Omental fat pad (tissue), 3 donors: ENCODE measurements at regions not wholly inside any gene's neighbourhood (a gene's known extent, or its start where the extent isn't known, plus 50 kb on each side); places are given as distances from the start of the nearest gene placed in this dataset.

Experiments
- ATAC-seq: fragments of 150-250 bp; one replicate; pipeline ENCODE4 v1.9.1; 2016; ENCODE audit warnings: mild to moderate bottlenecking, moderate library complexity; ENCODE audit not compliant: low FRiP score
- DNase-seq: peaks from one replicate; pipeline ENCODE4 v3.0.0-alpha.2; 2019; ENCODE audit warnings: low spot score
- TF ChIP-seq, protein P1 (sequence below), 3 donors: fragments of 450-650 bp; IDR thresholded peaks; one replicate each; pipeline ENCODE4 v1.5.1; 2016 to 2017; ENCODE audit warnings: antibody characterized with exemption in 3 of 3, mild to moderate bottlenecking in 3 of 3, moderate library complexity in 2 of 3

GRCh38 chr6:44721954-44722578, 334.6 kb downstream of the CDC5L start:
- DNase-seq = no peak
- TF ChIP-seq, protein P1, sequence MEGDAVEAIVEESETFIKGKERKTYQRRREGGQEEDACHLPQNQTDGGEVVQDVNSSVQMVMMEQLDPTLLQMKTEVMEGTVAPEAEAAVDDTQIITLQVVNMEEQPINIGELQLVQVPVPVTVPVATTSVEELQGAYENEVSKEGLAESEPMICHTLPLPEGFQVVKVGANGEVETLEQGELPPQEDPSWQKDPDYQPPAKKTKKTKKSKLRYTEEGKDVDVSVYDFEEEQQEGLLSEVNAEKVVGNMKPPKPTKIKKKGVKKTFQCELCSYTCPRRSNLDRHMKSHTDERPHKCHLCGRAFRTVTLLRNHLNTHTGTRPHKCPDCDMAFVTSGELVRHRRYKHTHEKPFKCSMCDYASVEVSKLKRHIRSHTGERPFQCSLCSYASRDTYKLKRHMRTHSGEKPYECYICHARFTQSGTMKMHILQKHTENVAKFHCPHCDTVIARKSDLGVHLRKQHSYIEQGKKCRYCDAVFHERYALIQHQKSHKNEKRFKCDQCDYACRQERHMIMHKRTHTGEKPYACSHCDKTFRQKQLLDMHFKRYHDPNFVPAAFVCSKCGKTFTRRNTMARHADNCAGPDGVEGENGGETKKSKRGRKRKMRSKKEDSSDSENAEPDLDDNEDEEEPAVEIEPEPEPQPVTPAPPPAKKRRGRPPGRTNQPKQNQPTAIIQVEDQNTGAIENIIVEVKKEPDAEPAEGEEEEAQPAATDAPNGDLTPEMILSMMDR (IDR thresholded peaks at IDR 0.05) = no peak
- no peak for ATAC-seq

- TF ChIP-seq, protein P1 (IDR thresholded peaks at IDR 0.05) = no peak
- ATAC-seq (no peak), DNase-seq (no peak)
Measured at GRCh38 chr6:44722736-44723135, 335.2 kb downstream of the CDC5L start.

- DNase-seq (no peak), ATAC-seq (no peak)
- TF ChIP-seq, protein P1 (IDR thresholded peaks at IDR 0.05) = no peak
Measured at GRCh38 chr6:44723439-44724197, 336.1 kb downstream of the CDC5L start.

DNA sequence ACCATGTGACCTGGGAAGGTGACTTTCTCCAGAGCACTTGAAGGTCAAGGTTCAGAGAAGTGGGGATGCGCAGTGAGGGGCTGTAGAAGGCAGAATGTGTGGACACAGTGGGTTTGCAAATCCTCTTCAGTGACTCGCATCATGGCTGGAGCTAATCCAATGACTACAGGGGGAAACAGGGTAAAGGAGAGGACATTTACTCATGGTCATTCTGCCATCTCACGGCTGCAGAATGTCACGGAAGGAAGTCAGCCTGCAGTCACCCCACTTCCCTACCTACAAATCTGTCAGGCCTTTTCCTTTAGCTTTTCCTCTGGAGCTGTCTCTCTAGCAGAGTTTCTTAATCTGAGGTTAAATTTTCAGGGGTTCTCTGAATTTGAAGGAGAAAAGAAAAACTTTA, 337.6 kb downstream of the CDC5L start:
- ATAC-seq (no peak), DNase-seq (no peak)
- TF ChIP-seq, protein P1 (IDR thresholded peaks at IDR 0.05) = no peak

DNA sequence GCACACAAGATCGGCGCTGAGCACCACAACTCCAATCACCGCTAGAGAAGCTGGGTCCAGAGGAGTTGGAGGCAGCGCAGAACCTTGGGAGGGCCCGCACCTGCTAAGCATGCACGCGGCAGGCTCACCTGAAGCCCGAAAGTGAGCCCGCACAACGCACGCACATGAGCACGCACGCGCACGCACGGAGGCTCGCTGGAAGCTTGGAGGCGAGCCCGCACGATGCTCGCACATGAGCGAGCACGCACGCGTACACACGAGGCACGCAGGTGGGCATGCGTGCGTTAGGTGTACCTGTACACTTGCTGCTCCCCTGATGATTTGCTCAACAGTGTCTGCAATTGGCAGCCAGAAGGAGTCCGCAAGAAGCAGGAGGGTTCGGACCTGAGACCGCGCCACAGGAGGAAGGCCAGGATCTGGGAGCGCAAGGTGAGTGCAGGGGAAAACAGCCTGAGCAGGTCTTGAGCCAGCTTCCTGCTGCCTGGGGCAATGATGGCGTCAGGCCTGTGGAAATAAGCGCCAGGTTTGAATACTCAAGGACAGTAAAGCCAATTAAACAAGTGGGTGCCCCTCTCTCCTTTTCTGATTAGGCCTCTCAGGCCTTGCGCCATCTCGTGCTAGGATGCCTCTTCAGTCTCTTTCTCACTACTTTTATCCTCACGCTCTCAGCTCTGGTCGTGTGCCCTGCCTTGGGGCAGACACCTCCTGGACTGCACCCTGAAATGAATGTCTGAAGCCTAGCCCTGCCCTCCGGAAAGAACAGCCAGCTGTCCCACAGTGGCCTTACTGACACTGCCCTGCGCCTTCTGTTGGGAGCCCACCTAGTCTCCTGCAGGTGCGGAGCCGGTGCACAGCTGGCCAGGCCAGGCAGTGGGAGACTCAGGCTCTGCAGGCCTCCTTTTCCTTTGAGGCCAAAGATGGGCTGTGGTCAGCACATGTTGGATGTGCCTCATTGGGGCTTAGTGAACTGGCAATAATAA, 340.4 kb downstream of the CDC5L start:
- no peak for DNase-seq
- ATAC-seq = no peak

GRCh38 chr6:44730771-44731391, 343.4 kb downstream of the CDC5L start:
- TF ChIP-seq, protein P1 (IDR thresholded peaks at IDR 0.05) = no peak
- DNase-seq (no peak), ATAC-seq (no peak)

More for the DNA sequence above, 340.4 kb downstream of the CDC5L start:
- TF ChIP-seq, protein P1 (IDR thresholded peaks at IDR 0.05) = no peak
